ENCODE measurements at regions not wholly inside any gene's neighbourhood (a gene's known extent, or its start where the extent isn't known, plus 50 kb on each side); places are given as distances from the start of the nearest gene placed in this dataset.
"Not testable (repeated sequence)": the region's sequence is repeated elsewhere in the genome, so short reads cannot be mapped to it uniquely, and the experiment has no call there.

DNA sequence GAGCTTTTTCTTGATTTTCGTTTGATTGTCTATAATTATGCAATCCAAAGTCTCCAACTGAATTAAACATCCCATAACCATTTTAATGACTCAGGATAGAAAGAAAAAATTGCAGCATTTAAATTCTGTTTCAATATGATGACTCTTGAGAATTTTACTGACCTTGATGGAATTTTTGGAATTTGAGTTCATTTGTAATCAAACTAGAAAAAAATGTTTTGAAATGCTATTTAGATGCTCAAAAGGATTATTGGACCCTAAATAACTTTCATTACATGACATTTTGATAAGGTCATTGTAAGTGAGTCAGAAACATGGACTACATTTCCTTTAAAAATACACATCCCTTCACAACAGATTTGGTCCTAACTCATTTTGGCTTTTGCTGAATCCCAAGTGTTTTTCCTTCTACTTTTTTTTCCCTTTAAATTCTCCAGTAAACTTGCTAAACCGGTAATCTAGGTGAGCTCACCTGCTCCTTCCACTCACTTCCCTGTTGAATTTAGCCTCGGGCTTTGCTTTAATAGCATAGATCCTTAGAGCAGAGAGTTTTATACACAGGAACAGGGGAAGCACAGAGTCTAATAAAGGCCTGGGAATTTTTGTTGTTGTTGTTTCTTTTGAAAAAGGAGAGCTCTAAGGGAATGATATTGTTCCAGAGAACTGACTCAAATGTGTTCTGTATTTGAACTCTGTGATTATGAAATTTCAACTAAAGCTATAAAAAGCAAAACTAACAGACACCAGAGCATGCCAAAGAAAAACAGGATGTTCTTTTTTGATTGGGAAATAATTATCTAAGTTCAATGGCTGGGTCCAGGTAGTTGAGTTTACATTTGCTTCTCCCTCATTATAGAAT, 1088.2 kb upstream of the CITED2 start:
- no peak for DNase-seq

DNA sequence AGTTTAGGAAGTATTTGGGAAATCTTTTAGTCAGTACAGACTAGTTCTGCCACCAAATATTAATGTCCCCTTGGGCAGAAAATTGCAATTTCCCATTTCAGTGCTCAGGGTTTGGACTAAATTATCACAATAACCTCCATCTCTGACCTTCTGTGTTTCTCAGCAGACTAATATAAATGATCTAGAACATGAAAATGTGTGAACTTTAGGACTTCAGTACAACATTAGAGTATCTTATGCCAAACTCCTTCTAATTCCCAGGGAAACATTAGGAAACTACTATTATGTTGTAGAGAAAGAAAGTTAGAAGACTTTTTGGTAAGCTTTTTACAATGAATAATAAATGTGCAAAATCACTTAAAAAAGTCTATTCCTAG, 1087.6 kb upstream of the CITED2 start:
- no peak for DNase-seq

DNA sequence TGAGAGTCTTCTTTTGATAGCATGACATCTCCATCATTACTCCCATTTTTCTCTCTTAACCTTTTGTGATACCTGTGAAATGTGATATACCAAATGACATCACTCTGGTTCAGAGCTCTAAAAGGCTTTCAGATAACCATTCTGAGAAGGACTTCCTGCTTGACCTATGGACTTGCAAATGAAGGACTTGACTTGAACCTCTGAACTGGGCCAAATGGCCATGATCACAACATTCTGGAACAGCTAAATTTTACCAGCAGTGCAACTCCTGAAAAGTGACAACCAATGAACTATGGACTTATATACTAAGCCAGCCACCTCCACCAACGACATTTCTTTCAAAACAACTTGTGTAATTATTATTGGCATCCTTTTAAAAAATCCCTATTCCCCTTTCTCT, 1085.8 kb upstream of the CITED2 start:
- no peak for DNase-seq

GRCh38 chr6:140459209-140459608, 1084.8 kb upstream of the CITED2 start:
- no peak for DNase-seq

GRCh38 chr6:140446241-140446640, 1071.8 kb upstream of the CITED2 start:
- no peak for DNase-seq

DNA sequence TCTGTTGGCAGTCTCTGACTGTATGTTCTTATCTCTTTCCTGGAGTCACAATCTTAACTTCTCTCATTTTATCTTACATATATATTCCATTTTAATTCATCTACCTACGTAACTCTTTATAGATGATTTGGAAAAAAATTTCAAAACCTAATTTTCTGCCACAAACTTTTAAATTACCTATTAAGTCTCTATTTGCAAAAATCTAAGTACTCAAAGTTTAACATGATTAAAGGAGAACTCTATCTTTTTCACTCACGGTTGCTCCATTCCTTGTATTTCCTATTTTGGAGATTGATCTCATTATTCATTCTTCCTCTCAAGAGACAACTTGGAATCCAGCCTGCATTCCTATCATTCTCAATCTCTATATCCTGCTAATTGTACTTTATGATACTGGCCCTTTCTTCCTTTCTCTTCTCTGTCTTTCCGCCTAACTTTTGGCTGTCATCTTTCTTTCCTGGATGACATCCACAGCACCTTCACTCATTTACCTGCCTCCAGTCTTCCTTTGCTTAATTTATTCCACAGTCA, 1071.1 kb upstream of the CITED2 start:
- DNase-seq, result no peak

DNA sequence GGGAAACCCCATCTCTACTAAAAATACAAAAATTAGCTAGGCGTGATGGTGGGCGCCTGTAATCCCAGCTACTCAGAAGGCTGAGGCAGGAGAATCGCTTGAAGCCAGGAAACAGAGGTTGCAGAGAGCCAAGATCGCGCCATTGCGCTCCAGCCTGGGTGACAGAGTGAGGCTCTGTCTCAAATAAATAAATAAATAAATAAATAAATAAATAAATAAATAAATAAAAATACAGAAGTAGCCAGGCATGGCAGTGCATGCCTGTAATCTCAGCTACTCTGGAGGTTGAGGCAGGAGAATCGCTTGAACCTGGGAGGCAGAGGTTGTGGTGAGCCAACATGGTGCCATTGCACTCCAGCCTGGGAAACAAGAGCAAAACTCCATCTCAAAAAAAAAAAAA, 1068.7 kb upstream of the CITED2 start:
- not testable (repeated sequence) for DNase-seq

- no peak for DNase-seq
Measured at GRCh38 chr6:140441256-140441655, 1066.8 kb upstream of the CITED2 start.

- no peak for DNase-seq
Measured at GRCh38 chr6:140440223-140440835, 1065.9 kb upstream of the CITED2 start.

DNA sequence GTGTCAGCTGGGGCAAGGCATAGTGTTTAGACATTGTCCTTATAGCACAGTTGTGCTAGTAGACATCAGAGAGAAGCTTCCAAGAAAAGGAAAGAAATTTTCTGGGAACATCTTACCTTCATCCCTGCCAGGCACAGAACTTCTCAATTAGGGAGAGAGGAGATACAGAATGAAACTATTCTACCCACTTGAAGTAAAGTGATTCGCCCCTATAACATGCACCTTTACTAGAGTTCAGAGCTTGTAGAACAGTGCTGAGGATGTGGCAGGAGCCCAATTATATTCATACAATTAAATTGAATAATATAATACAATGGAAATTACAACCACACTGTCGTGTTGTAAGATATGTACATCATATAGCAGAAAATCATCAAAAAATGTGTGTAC, 1063.9 kb upstream of the CITED2 start:
- no peak for DNase-seq

- no peak for DNase-seq
Measured at GRCh38 chr6:140437619-140438345, 1063.3 kb upstream of the CITED2 start.

GRCh38 chr6:140436023-140436811, 1061.8 kb upstream of the CITED2 start:
- no peak for DNase-seq

- DNase-seq, result no peak
Measured at GRCh38 chr6:140434761-140435160, 1060.3 kb upstream of the CITED2 start.

GRCh38 chr6:140433072-140433471, 1058.6 kb upstream of the CITED2 start:
- DNase-seq, result no peak

DNA sequence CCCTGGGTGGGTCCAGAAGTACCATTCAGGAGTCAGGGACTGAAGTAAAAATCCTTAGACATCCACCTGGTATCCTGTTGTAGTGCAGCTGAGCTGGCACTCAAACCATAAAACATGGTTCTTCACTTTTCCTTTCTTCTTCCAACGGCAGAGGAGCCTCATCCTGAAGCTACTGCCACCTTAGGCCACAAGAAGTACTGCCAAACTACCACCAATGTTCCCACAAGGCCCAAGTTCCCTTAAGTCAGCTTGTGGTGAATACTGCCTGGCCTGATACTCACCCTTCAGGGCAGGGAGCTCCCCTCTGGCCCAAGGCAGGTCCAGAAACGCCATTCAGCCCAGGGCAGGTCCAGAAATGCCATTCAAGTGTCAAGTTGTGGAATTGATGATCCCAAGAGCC, 1053.4 kb upstream of the CITED2 start:
- DNase-seq, result no peak

GRCh38 chr6:140414966-140415620, 1040.6 kb upstream of the CITED2 start:
- DNase-seq, result no peak

DNA sequence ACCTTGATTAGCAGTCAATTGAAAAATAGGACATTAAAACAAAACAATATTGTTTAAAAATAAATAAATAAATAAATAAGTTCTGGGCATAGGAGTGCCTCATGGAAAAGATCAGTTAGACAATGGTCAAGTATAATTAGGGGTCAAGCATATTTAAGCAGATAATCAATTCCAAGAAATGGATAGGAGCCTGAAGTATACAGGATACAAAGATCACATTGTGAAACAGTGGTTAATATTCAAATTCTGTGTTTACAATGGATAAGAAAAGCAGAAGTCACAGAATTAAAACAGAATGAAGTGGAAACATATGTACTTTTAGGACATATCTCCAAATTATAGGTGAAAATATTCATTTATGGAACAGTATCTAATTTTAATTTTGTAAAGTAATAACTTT, 1028.6 kb upstream of the CITED2 start:
- no peak for DNase-seq

DNA sequence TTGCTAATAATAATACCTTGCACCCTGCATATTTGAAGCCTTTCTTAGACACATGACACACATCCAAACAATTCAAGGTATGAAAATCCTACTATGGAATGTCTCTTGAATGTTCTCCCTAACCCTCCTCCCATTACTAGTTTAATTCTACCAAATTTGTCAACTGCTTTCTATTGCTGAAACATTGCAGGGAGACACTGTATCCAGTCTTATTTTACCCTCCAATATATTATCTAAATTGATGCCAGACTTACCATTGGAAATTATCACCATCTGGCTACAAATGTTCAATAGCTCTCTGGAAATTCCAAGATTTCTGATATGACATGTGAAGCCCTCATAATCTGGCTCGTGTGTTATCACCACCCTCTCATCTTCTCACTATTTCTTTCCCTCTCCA, 1027.3 kb upstream of the CITED2 start:
- DNase-seq, result no peak

GRCh38 chr6:140398076-140398475, 1023.6 kb upstream of the CITED2 start:
- DNase-seq, result no peak

GRCh38 chr6:140397106-140397505, 1022.7 kb upstream of the CITED2 start:
- DNase-seq, result no peak

- no peak for DNase-seq
Measured at GRCh38 chr6:140393665-140394540, 1019.5 kb upstream of the CITED2 start.
